Endothelial cell of umbilical vein (primary cell): ENCODE measurements at regions not wholly inside any gene's neighbourhood (a gene's known extent, or its start where the extent isn't known, plus 50 kb on each side); places are given as distances from the start of the nearest gene placed in this dataset.

Experiments used
- BruUV-seq: library from RNA; stranded (reverse); fragments of 400-500 nt; replicated peaks from 2 replicates; lab custom pipeline; 2021; lab: Mats Ljungman, UMichigan
- CTCF ChIA-PET: fragments of 300-600, 350-600 bp; sonication (Branson Sonifier 250); formaldehyde crosslinking; loops from one replicate; lab custom pipeline; 2021; ENCODE audit warnings: antibody characterized with exemption, inconsistent platforms; lab: Charles Lee
- POLR2A ChIA-PET: fragments of 300-600, 350-600 bp; sonication (Branson Sonifier 250); formaldehyde crosslinking; loops from one replicate; lab custom pipeline; 2021; ENCODE audit warnings: antibody characterized with exemption, inconsistent platforms; lab: Charles Lee
- DNase-seq: peaks from one replicate; pipeline ENCODE4 v3.0.0-alpha.2; 2011; ENCODE audit warnings: low read depth, low spot score
- FAIRE-seq: peaks from 2 replicates; lab custom pipeline; 2011; peaks lifted over from hg19 to GRCh38; lab: Jason Lieb, UNC
- H2AFZ ChIP-seq: 2 replicates; pipeline ENCODE4 v1.6.0; 2012; ENCODE audit warnings: low read depth, low read length, control low read depth, inconsistent platforms
- H3K27ac ChIP-seq: 2 replicates; pipeline ENCODE4 v1.5.1; 2011; ENCODE audit warnings: low read depth, mild to moderate bottlenecking, control low read depth, low read length, moderate library complexity; ENCODE audit not compliant: insufficient read depth
- H3K27me3 ChIP-seq, 2 experiments: 2 replicates each; pipeline versions ENCODE4 v1.6.0 to v1.6.1; 2011; ENCODE audit warnings: low read length in 2 of 2, mixed read lengths in 1 of 2; ENCODE audit not compliant: control insufficient read depth in 2 of 2, insufficient read depth in 2 of 2
- H3K36me3 ChIP-seq, 2 experiments: 2 replicates in 1 of 2; 3 replicates in 1 of 2; pipeline ENCODE4 v1.5.1; 2011; ENCODE audit warnings: low read length in 2 of 2, mild to moderate bottlenecking in 1 of 2, moderate library complexity in 1 of 2; ENCODE audit not compliant: control insufficient read depth in 2 of 2, insufficient read depth in 2 of 2; ENCODE audit errors: extremely low read depth in 1 of 2
- H3K4me1 ChIP-seq: 3 replicates; pipeline ENCODE4 v1.5.1; 2011; ENCODE audit warnings: mild to moderate bottlenecking, low read length; ENCODE audit not compliant: control insufficient read depth, insufficient read depth; ENCODE audit errors: extremely low read depth
- H3K4me2 ChIP-seq: 2 replicates; pipeline ENCODE4 v1.6.1; 2011; ENCODE audit warnings: low read length, control low read depth, mixed read lengths; ENCODE audit not compliant: insufficient read depth
- H3K4me3 ChIP-seq, 3 experiments: fragments of 200-600 bp in 1 of 3; sonication (generic), shearing (Covaris generic) in 1 of 3; replicated peaks in 1 of 3; 2 replicates each; pipeline ENCODE4 v1.5.1; 2011 to 2016; ENCODE audit warnings: control low read depth in 3 of 3, low read length in 3 of 3, mild to moderate bottlenecking in 2 of 3, inconsistent platforms in 1 of 3, low read depth in 1 of 3, moderate library complexity in 1 of 3; ENCODE audit not compliant: insufficient read depth in 1 of 3
- H3K79me2 ChIP-seq: 2 replicates; pipeline ENCODE4 v1.6.0; 2012; ENCODE audit warnings: low read length, inconsistent platforms; ENCODE audit not compliant: control insufficient read depth, insufficient read depth
- H3K9ac ChIP-seq: replicated peaks from 2 replicates; pipeline ENCODE3; 2011; ENCODE audit warnings: low read length, control low read depth; ENCODE audit not compliant: insufficient read depth; ENCODE audit errors: extremely low read depth
- H3K9me1 ChIP-seq: replicated peaks from 3 replicates; pipeline ENCODE4 v1.6.0; 2011; ENCODE audit warnings: mild to moderate bottlenecking, low read length; ENCODE audit not compliant: control insufficient read depth, insufficient read depth; ENCODE audit errors: extremely low read depth
- H3K9me3 ChIP-seq: replicated peaks from 2 replicates; pipeline ENCODE4 v1.5.1; 2012; ENCODE audit warnings: low read length, inconsistent platforms; ENCODE audit not compliant: control insufficient read depth, insufficient read depth
- H4K20me1 ChIP-seq: replicated peaks from 2 replicates; pipeline ENCODE3; 2011; ENCODE audit warnings: mild to moderate bottlenecking, low read length; ENCODE audit not compliant: control insufficient read depth, insufficient read depth; ENCODE audit errors: extremely low read depth
- EZH2 ChIP-seq: IDR thresholded peaks from 2 replicates; pipeline ENCODE4 v1.6.1; 2012; ENCODE audit warnings: borderline replicate concordance, low read depth, mild to moderate bottlenecking, moderate library complexity, low read length, inconsistent platforms; ENCODE audit not compliant: severe bottlenecking
- FOS ChIP-seq: IDR thresholded peaks from 2 replicates; pipeline ENCODE4 v1.6.1; 2011; ENCODE audit warnings: mild to moderate bottlenecking, low read length, moderate library complexity, borderline replicate concordance; ENCODE audit not compliant: insufficient read depth
- JUN ChIP-seq: IDR thresholded peaks from 2 replicates; pipeline ENCODE4 v1.6.1; 2011; ENCODE audit warnings: borderline replicate concordance, low read depth; ENCODE audit not compliant: insufficient read length, insufficient read depth
- MYC ChIP-seq: IDR thresholded peaks from one replicate; pipeline ENCODE4 v1.6.1; 2011; ENCODE audit warnings: mild to moderate bottlenecking, low read depth, low read length
- POLR2A ChIP-seq: IDR thresholded peaks from 2 replicates; pipeline ENCODE4 v1.6.1; 2012; ENCODE audit warnings: low read depth, mild to moderate bottlenecking, control low read depth, low read length
- dilution Hi-C: fragments of 300-500 bp; cut with MboI; formaldehyde crosslinking; loops from one replicate; pipeline ENCODE4 v1.15.0; 2019; ENCODE audit warnings: low sequenced_read_pairs; ENCODE audit not compliant: extremely low pct_ligation_motif_present
- intact Hi-C: fragments of 100-400 bp; cut with micrococcal nuclease; formaldehyde crosslinking; loops from one replicate; pipeline ENCODE4 v1.10.0; 2022
- TF ChIP-seq, protein P1 (sequence below), 2 donors: IDR thresholded peaks; 1 replicate in 1 of 2; 2 replicates in 1 of 2; pipeline ENCODE4 v1.5.1; 2011; ENCODE audit warnings: low read length in 2 of 2, mild to moderate bottlenecking in 2 of 2, moderate library complexity in 2 of 2, control low read depth in 1 of 2, inconsistent platforms in 1 of 2, low read depth in 1 of 2; ENCODE audit not compliant: insufficient read depth in 1 of 2; ENCODE audit errors: extremely low read depth in 1 of 2
- TF ChIP-seq, protein P2 (sequence below): IDR thresholded peaks from 2 replicates; pipeline ENCODE4 v1.6.1; 2011; ENCODE audit not compliant: insufficient read depth, insufficient read length

DNA sequence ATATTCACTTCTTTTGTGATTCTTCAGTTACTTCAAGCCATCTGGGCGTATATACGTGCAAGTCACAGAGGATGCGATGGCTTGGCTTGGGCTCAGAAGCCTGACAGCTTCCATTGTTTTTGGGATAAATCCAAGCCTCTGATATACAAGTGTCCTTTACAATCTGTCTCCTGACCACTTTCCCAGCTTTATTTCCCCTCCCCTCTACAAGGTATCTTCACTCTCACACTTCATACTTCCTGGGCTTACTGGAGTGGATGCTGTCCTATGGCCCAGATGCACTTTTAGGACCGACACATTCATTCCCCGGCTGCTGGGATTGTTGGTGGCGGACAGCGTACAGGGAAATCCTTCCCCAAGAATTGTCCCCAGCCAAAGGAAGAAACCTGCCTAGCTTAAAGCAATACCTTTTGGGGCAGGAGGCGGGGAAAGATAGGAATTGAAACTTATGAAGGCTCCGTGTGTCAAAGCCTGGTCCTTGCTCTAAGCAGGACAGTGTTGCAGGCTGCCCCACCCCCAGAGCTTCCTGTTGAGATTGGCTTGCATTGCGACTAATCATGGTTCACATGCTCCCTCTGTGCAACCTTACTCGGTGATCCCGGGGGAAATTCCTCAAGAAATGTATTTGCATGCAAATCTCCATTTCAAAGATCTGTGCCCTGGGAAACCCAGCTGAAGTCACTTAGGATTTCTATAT is 802.9 kb upstream of the ID2 start:
- no peaks in the 10 kb centered on the region for H3K36me3 ChIP-seq
- no peak for TF ChIP-seq EZH2
- no peak for TF ChIP-seq MYC
- TF ChIP-seq POLR2A, result no peak
- TF ChIP-seq, protein P1, sequence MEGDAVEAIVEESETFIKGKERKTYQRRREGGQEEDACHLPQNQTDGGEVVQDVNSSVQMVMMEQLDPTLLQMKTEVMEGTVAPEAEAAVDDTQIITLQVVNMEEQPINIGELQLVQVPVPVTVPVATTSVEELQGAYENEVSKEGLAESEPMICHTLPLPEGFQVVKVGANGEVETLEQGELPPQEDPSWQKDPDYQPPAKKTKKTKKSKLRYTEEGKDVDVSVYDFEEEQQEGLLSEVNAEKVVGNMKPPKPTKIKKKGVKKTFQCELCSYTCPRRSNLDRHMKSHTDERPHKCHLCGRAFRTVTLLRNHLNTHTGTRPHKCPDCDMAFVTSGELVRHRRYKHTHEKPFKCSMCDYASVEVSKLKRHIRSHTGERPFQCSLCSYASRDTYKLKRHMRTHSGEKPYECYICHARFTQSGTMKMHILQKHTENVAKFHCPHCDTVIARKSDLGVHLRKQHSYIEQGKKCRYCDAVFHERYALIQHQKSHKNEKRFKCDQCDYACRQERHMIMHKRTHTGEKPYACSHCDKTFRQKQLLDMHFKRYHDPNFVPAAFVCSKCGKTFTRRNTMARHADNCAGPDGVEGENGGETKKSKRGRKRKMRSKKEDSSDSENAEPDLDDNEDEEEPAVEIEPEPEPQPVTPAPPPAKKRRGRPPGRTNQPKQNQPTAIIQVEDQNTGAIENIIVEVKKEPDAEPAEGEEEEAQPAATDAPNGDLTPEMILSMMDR (IDR thresholded peaks at IDR 0.05; ENCODE audit: extremely low read depth in 1 of 2, insufficient read depth in 1 of 2, low read depth in 1 of 2, low read length in 2 of 2), result no peak
- TF ChIP-seq JUN, result no peak
- TF ChIP-seq, protein P2, sequence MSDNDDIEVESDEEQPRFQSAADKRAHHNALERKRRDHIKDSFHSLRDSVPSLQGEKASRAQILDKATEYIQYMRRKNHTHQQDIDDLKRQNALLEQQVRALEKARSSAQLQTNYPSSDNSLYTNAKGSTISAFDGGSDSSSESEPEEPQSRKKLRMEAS, result no peak
- no peak for TF ChIP-seq FOS
- H3K9me3 ChIP-seq, result no peaks in the 10 kb centered on the region
- no peaks in the 10 kb centered on the region for H4K20me1 ChIP-seq
- DNase-seq (no peak), FAIRE-seq (no peak)
- H3K27me3 ChIP-seq, result no peaks in the 10 kb centered on the region
- intact Hi-C loops, result no loop called here
- ChIA-PET POLR2A (no interaction called here), CTCF (no interaction called here)
- no peaks in the 10 kb centered on the region for H3K9me1 ChIP-seq
- no peaks in the 10 kb centered on the region for H3K79me2 ChIP-seq
- no peak overlapping the region for H3K4me2 ChIP-seq
- no peak overlapping the region for H3K4me3 ChIP-seq
- no peak overlapping the region for H3K9ac ChIP-seq
- dilution Hi-C loops, result no loop called here
- H3K4me1 ChIP-seq, result no peaks in the 10 kb centered on the region
- no peak overlapping the region for H3K27ac ChIP-seq
- no TSS peak for BruUV-seq
- H2AFZ ChIP-seq, result no peak overlapping the region
